Glutamatergic neuron (in vitro differentiated cells): ENCODE measurements at regions not wholly inside any gene's neighbourhood (a gene's known extent, or its start where the extent isn't known, plus 50 kb on each side); places are given as distances from the start of the nearest gene placed in this dataset.

Experiments
- DNase-seq: peaks from one replicate; pipeline ENCODE4 v3.0.0; 2022
- H3K27ac Mint-ChIP-seq: one replicate; pipeline ENCODE4 v1.8.0; 2020; ENCODE audit warnings: mild to moderate bottlenecking, mixed read lengths, inconsistent platforms; ENCODE audit not compliant: unreplicated experiment
- H3K27me3 Mint-ChIP-seq: one replicate; pipeline ENCODE4 v1.8.0; 2020; ENCODE audit warnings: mild to moderate bottlenecking, moderate library complexity, mixed read lengths, inconsistent platforms; ENCODE audit not compliant: unreplicated experiment
- H3K36me3 Mint-ChIP-seq: one replicate; pipeline ENCODE4 v1.8.0; 2020; ENCODE audit warnings: mild to moderate bottlenecking, mixed read lengths, inconsistent platforms; ENCODE audit not compliant: unreplicated experiment
- H3K4me1 Mint-ChIP-seq: one replicate; pipeline ENCODE4 v1.8.0; 2020; ENCODE audit warnings: mild to moderate bottlenecking, low read depth, mixed read lengths, inconsistent platforms; ENCODE audit not compliant: unreplicated experiment
- H3K4me3 Mint-ChIP-seq: one replicate; pipeline ENCODE4 v1.8.0; 2020; ENCODE audit warnings: mild to moderate bottlenecking, mixed read lengths, inconsistent platforms; ENCODE audit not compliant: unreplicated experiment
- H3K9me3 Mint-ChIP-seq: one replicate; pipeline ENCODE4 v1.8.0; 2020; ENCODE audit warnings: mild to moderate bottlenecking, moderate library complexity, mixed read lengths, inconsistent platforms; ENCODE audit not compliant: unreplicated experiment
- TF ChIP-seq, protein P1 (sequence below): fragments of 200-600 bp; sonication (generic); IDR thresholded peaks from one replicate; pipeline ENCODE4 v1.5.0; 2021; ENCODE audit not compliant: partially characterized antibody, unreplicated experiment

DNA sequence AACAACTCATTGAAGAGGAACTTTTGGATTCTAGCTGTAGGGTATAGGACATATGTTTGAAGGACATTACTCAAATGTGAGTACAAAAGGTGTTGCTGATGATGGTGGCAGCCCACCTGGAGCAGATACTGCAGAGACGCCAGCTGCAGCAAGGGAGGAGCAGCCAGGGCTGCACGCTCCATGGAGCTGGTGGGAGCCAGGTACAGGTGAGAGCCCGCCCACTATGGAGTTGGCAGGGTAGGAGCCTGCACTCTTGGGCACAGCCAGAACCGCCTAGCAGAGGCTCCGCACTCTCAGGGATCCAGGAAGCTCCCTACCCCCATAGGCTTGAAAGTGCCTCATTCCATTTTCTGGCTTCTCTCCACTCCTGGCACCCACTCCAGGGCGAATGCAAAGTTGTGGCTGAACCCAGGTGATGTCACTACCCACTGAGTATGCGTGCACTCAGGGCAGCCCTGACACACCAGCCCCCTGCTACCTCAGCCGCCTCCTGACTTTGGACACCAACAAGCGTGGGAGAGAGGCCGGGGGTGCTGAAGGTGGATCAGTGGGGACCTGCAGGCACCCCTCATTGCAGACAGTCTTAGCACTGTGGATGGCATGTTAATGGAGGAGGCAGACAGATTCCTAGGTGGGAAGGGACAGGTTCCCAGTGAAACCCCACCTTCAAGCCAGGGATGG is 761.1 kb downstream of the IPMK start:
- Mint-ChIP-seq H3K27ac (no peak overlapping the region), H3K9me3 (no peaks in the 10 kb centered on the region), H3K4me1 (peaks cover 6% of the 10 kb centered on the region), H3K36me3 (no peaks in the 10 kb centered on the region), H3K27me3 (no peaks in the 10 kb centered on the region), H3K4me3 (no peak overlapping the region)
- DNase-seq = no peak
- TF ChIP-seq, protein P1, sequence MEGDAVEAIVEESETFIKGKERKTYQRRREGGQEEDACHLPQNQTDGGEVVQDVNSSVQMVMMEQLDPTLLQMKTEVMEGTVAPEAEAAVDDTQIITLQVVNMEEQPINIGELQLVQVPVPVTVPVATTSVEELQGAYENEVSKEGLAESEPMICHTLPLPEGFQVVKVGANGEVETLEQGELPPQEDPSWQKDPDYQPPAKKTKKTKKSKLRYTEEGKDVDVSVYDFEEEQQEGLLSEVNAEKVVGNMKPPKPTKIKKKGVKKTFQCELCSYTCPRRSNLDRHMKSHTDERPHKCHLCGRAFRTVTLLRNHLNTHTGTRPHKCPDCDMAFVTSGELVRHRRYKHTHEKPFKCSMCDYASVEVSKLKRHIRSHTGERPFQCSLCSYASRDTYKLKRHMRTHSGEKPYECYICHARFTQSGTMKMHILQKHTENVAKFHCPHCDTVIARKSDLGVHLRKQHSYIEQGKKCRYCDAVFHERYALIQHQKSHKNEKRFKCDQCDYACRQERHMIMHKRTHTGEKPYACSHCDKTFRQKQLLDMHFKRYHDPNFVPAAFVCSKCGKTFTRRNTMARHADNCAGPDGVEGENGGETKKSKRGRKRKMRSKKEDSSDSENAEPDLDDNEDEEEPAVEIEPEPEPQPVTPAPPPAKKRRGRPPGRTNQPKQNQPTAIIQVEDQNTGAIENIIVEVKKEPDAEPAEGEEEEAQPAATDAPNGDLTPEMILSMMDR = no peak

GRCh38 chr10:57494486-57494885 is 773.2 kb downstream of the IPMK start:
- H3K9me3 Mint-ChIP-seq = no peaks in the 10 kb centered on the region

GRCh38 chr10:57482259-57482658 is 785.4 kb downstream of the IPMK start:
- DNase-seq = no peak
- TF ChIP-seq, protein P1 = no peak
- Mint-ChIP-seq H3K27me3 (no peaks in the 10 kb centered on the region), H3K4me1 (no peaks in the 10 kb centered on the region), H3K4me3 (no peak overlapping the region), H3K9me3 (no peaks in the 10 kb centered on the region), H3K27ac (no peak overlapping the region), H3K36me3 (no peaks in the 10 kb centered on the region)

More at GRCh38 chr10:57494486-57494885, 773.2 kb downstream of the IPMK start:
- Mint-ChIP-seq H3K27ac (no peak overlapping the region), H3K4me1 (no peaks in the 10 kb centered on the region), H3K4me3 (no peak overlapping the region), H3K36me3 (no peaks in the 10 kb centered on the region), H3K27me3 (no peaks in the 10 kb centered on the region)
- DNase-seq = no peak
- TF ChIP-seq, protein P1 = no peak

GRCh38 chr10:57472823-57473619 is 794.7 kb downstream of the IPMK start:
- no peak overlapping the region for H3K27ac Mint-ChIP-seq
- no peak for DNase-seq
- H3K9me3 Mint-ChIP-seq = no peaks in the 10 kb centered on the region
- H3K36me3 Mint-ChIP-seq = no peaks in the 10 kb centered on the region
- no peaks in the 10 kb centered on the region for H3K27me3 Mint-ChIP-seq
- TF ChIP-seq, protein P1 = no peak
- no peaks in the 10 kb centered on the region for H3K4me1 Mint-ChIP-seq
- no peak overlapping the region for H3K4me3 Mint-ChIP-seq

GRCh38 chr10:57468894-57469432 is 798.7 kb downstream of the IPMK start:
- no peak for DNase-seq
- Mint-ChIP-seq H3K9me3 (no peaks in the 10 kb centered on the region), H3K4me1 (no peaks in the 10 kb centered on the region), H3K36me3 (no peaks in the 10 kb centered on the region), H3K4me3 (no peak overlapping the region), H3K27me3 (no peaks in the 10 kb centered on the region), H3K27ac (no peak overlapping the region)
- TF ChIP-seq, protein P1 = no peak
